HG02870 (cell line): ENCODE measurements at regions not wholly inside any gene's neighbourhood (a gene's known extent, or its start where the extent isn't known, plus 50 kb on each side); places are given as distances from the start of the nearest gene placed in this dataset.

Experiments
- ATAC-seq: cut with Tn5 transposase; IDR thresholded peaks from one replicate; pipeline ENCODE4 v1.9.1; 2021; ENCODE audit warnings: mild to moderate bottlenecking, moderate library complexity; ENCODE audit not compliant: unreplicated experiment

DNA sequence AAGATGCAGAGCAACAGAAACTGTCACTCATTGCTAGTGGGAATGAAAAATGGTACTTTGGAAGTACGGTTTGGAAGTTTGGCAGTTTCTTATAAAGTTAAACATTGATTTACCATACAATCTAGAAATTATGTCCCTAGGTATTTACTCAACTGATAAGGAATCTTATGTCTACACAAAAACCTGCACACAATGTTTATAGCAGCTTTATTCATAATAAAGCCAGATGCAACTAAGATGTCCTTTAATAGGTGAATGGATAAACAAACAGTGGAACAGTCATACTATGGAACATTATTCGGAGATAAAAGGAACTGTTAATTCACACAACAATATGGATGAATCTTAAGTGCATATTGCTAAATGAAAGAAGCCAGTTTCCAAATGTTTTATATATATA, 96.2 kb upstream of the SIRPA start:
- ATAC-seq = no peak

GRCh38 chr20:1793821-1794220, 101.4 kb upstream of the SIRPA start:
- no peak for ATAC-seq

DNA sequence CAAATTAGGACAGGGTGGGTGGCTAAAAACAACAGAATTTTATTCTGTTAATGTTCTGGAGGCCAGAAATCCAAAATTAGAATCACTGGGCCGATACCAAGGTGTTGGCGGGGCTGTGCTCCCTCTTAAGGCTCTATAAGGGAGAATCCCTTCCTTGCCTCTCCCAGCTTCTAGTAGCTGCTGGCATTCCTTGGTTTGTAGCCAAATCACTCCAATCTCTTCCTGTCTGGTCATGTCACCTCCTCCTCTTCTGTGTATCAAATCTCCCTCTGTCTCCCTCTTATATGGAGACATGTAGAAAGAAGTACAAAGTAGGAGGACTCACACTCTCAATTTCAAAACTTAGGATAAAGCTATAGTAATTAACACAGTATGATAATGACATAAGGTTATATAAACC, 102.9 kb upstream of the SIRPA start:
- no peak for ATAC-seq

DNA sequence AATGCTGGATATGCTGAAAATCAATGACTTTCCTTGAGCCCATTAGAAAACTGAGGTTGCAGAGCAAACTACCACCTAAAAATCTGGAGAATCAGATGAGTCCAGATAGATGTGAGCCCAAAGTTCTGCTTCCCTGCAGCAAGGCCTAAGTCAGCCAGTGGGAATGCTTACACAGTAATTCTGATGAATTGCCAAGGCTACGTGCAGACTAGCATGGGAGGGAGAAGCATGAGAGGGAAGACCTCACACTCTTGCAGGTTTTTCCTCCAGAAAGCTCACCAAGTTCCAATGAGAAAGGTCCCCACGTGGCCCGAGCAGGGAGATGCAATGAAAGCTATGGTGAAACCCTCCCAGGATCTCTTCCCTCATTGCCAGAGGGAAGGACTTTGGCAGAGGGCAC, 104.8 kb upstream of the SIRPA start:
- no peak for ATAC-seq

- no peak for ATAC-seq
Observed at GRCh38 chr20:1788044-1788443, 107.2 kb upstream of the SIRPA start.

DNA sequence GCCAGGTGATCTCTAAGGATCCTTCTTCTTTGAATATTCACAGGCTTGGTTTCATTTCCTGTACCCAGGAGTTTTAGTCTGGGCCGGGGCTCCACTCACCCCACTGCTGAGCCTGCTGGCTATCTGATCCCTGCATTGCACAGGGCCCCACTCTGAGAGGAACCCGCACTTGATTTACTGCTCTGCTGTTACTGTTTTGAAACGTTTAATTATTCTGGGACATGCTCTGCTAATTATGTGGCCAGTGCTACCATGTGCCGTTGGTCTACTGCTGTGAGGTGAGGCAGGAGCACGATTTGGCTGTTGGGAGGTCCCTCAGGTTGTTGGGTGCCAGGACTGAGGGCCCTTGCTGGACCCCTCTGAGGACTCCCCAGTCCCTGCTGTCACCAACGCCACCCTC, 108.7 kb upstream of the SIRPA start:
- ATAC-seq = no peak

- no peak for ATAC-seq
Observed at GRCh38 chr20:1784586-1784985, 110.6 kb upstream of the SIRPA start.

DNA sequence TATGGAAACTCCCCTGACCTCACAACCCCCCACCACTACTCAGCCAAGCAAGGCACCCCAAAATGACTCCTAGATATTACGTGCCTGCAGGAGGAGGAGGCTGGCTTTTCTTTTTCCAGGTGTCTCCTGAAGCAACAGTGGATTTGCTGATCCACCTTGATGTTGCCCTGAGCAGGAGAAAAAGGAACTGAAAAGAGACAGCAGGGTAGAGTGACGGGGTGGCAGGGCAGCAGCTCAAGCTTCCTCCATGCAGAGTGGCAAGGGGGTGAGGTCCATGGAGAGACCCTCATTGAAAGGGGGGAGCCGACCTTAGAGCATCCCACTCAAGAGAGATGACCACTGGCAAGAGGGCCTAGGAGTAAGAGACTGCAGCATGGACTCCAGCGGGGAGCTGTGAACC, 112.0 kb upstream of the SIRPA start:
- no peak for ATAC-seq

DNA sequence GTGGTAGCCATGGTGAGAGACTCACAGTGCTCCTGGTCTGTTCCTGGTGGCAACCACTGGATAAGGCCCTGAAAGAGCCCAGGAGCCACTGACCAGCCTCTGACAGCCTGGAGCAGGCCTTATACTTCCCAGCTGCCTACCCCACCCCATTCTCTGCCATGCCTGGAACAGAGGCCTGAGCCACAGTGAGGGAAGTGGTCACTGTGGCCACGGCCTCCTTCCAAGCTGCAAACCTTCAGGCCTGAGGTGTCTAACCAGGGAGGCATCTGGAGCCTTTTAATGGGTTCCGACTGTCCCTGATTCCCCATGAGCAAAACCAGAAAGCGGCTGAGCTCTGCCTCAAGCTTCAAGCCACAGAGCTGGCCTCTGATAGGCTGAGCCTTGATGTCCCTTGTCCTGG, 113.0 kb upstream of the SIRPA start:
- ATAC-seq = no peak

GRCh38 chr20:1779567-1779966, 115.6 kb upstream of the SIRPA start:
- no peak for ATAC-seq

DNA sequence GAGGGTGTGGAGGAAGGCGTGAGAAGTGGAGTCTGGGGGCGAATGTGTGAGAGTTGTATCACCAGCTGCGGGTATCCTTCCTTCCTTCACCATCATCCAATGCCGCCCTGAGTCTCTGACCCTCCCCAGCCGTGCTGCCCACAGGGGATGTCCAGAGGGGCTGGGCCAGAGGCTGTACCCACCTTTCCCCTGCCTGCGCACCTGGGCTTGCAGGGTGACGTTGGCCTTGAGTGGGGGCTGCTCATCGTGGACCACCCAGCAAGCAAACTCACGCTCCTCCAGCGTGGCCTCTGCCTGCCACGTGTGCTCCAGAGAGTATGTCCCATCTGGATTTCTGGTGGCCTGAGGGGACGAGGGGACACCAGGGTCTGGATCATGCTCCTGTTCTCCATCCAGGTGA, 116.9 kb upstream of the SIRPA start:
- no peak for ATAC-seq

- ATAC-seq = no peak
Observed at GRCh38 chr20:1777476-1777820, 117.8 kb upstream of the SIRPA start.

GRCh38 chr20:1776681-1777475, 118.3 kb upstream of the SIRPA start:
- peak; percentile 58 for ATAC-seq

DNA sequence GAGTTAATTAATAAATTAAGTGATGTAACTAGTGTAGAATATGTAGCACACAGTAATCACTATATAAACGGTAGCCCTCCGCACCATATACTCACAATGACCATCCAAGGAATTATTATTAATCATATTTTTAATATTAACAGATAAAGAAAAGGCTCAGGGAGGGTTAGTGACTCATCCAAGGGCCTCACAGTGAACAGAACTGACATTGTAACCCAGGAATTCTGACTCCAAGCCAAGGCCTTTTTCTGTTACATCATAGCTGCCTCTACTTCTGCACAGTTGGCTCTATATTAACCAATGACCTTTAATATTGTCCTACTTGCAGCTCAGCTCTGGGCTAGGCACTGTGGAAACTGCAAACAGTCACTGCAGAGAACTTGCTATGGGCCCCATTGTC, 117.5 kb upstream of the SIRPG start:
- ATAC-seq = no peak

- ATAC-seq = no peak
Observed at GRCh38 chr20:1774479-1774878, 116.9 kb upstream of the SIRPG start.

- ATAC-seq = no peak
Observed at GRCh38 chr20:1773816-1774215, 116.2 kb upstream of the SIRPG start.

DNA sequence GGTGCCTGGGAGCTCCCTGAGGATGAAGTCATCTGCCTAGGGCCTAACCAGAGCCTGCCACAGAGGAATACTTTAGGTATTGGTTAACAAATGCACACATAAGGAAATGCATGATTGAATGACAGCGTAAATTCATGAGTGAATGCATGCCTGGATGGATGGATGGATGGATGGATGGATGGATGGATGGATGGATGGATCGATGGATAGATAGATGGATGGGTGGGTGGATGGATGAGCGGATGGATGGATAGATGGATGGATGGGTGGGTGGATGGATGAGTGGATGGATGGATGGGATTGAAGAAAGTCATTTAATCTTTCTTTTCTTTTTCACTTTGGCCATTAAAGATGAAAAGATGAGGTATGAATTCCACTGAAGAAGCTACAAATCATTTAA, 111.9 kb upstream of the SIRPG start:
- ATAC-seq = no peak

DNA sequence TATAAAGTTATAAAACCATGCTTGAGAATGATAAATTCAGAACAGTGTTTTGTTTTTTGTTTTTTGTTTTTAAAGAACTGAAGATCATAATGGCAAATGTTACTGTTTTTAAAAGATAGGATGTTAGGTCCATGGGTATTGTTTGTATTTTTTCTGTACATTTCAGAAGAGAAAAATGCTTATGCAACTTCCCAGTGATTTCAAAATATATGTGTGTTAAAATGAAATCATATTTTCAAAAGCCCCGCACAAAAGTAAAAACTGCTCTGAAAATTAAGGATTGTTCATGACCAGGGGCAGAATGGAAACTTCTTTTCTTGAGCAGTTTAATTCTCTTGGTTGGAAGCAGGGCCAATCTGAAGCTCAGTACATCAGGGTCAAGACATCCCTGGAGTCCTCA, 109.2 kb upstream of the SIRPG start:
- ATAC-seq = no peak

GRCh38 chr20:1764136-1765033, 106.8 kb upstream of the SIRPG start:
- ATAC-seq = no peak

- no peak for ATAC-seq
Observed at GRCh38 chr20:1761598-1761997, 104.0 kb upstream of the SIRPG start.

DNA sequence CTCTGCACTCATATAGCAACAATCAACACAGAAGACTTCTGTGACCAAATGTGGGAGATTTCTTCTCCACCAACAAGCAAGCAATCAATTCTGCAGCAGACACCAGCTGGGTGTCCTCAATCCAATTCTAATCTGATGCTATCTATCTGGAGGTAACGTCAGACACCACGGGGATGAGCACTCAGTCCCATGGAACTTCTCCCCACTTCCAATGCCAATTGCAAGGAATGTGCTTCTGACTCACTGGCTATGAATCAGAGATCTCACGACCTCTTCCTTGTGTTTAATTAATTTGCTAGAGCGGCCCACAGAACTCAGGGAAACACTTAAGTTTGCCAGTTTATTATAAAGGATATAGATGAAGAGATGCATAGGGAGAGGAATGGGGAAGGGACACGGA, 103.5 kb upstream of the SIRPG start:
- no peak for ATAC-seq

DNA sequence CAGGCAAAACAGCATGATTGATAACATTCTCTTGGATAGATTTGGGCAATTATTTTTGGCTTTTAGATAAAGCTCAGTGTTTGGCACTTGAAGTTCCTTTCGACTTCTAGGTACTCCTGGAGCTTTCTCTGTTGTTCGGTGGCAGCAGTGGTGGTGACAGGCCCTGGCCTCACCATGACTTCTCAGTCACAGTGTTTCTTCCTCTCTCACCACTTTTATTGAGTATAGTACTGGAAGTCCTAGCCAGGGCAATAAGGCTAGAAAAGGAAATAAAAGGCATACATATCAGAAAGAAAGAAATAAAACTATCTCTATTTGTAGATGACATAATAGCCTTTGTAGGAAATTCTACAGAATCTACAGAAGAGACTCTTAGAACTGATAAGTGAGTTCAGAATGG, 101.2 kb upstream of the SIRPG start:
- ATAC-seq = no peak
